Smooth muscle cell (in vitro differentiated cells): ENCODE measurements at regions not wholly inside any gene's neighbourhood (a gene's known extent, or its start where the extent isn't known, plus 50 kb on each side); places are given as distances from the start of the nearest gene placed in this dataset.

ENCODE experiments used
- DNase-seq: peaks from one replicate; lab custom pipeline; 2025; ENCODE audit not compliant: unreplicated experiment; lab: John Stamatoyannopoulos, UW
- H2AFZ ChIP-seq: fragments of 200-600 bp; sonication (generic); 2 replicates; pipeline ENCODE4 v1.6.0; 2016; ENCODE audit warnings: antibody characterized with exemption, low read depth, mild to moderate bottlenecking
- H3F3A ChIP-seq: fragments of 200-600 bp; sonication (generic); 2 replicates; pipeline ENCODE4 v1.6.0; 2017; ENCODE audit warnings: antibody characterized with exemption, low read depth
- H3K27ac ChIP-seq: fragments of 200-600 bp; sonication (generic); 2 replicates; pipeline ENCODE4 v1.5.1; 2016; ENCODE audit warnings: low read depth, mild to moderate bottlenecking
- H3K27me3 ChIP-seq: fragments of 200-600 bp; sonication (generic); 2 replicates; pipeline ENCODE4 v1.6.1; 2016; ENCODE audit warnings: low read depth, mild to moderate bottlenecking
- H3K36me3 ChIP-seq: fragments of 200-600 bp; sonication (generic); 2 replicates; pipeline ENCODE4 v1.5.1; 2016; ENCODE audit warnings: low read depth
- H3K4me1 ChIP-seq: fragments of 200-600 bp; sonication (generic); 2 replicates; pipeline ENCODE4 v1.5.1; 2016; ENCODE audit warnings: low read depth
- H3K4me2 ChIP-seq: fragments of 200-600 bp; sonication (generic); 2 replicates; pipeline ENCODE4 v1.6.0; 2016; ENCODE audit warnings: mild to moderate bottlenecking
- H3K4me3 ChIP-seq: fragments of 200-600 bp; sonication (generic); 2 replicates; pipeline ENCODE4 v1.5.1; 2016; ENCODE audit warnings: mild to moderate bottlenecking
- H3K79me2 ChIP-seq: fragments of 200-600 bp; sonication (generic); 2 replicates; pipeline ENCODE4 v1.6.0; 2016; ENCODE audit warnings: low read depth, mild to moderate bottlenecking
- H3K9ac ChIP-seq: fragments of 200-600 bp; sonication (generic); 2 replicates; pipeline ENCODE4 v1.6.0; 2016; ENCODE audit warnings: low read depth
- H3K9me3 ChIP-seq: fragments of 200-600 bp; sonication (generic); replicated peaks from 2 replicates; pipeline ENCODE4 v1.5.1; 2016; ENCODE audit warnings: low read depth
- H4K20me1 ChIP-seq: fragments of 200-600 bp; sonication (generic); 2 replicates; pipeline ENCODE4 v1.6.0; 2016; ENCODE audit warnings: low read depth
- WGBS: methylation state at CpG from one replicate; pipeline ENCODE4 v1.1.7; 2016; ENCODE audit warnings: low lambda C conversion rate; 5-methylcytosine and 5-hydroxymethylcytosine counted together
- TF ChIP-seq, protein P1 (sequence below): fragments of 200-600 bp; sonication (generic); IDR thresholded peaks from 2 replicates; pipeline ENCODE4 v1.5.1; 2017; ENCODE audit warnings: borderline replicate concordance, mild to moderate bottlenecking, antibody characterized with exemption; ENCODE audit not compliant: insufficient read depth, poor library complexity, severe bottlenecking

DNA sequence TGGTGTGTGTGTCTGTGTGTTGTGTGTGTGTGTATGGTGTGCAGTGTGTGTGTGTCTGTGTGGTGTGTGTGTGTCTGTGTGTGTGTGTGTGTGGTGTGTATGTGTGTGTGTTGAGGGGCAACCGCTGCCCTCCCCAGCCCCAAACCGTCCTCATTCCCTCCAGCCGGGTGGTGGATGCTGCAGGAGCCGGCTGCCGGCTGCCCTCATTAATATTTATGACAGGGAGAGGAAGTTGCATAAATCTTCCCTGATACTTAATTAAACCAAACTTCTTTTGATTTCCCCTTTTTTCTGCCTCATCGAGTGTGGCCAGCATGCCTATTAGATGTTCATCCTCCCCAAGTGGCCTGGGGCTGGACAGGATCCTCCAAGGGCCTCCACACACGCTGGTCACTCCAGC, 121.4 kb upstream of the MVB12B start:
- Histone ChIP-seq H3K27ac (no peak overlapping the region), H2AFZ (no peak overlapping the region), H3K4me3 (no peak overlapping the region), H3K36me3 (no peaks in the 10 kb centered on the region), H3F3A (no peaks in the 10 kb centered on the region), H4K20me1 (no peaks in the 10 kb centered on the region), H3K4me2 (no peak overlapping the region), H3K9me3 (no peaks in the 10 kb centered on the region), H3K9ac (no peak overlapping the region), H3K4me1 (no peaks in the 10 kb centered on the region), H3K79me2 (no peaks in the 10 kb centered on the region), H3K27me3 (peaks cover 19% of the 10 kb centered on the region)
- 69% methylated on average over 2 of the region's 7 CpGs for WGBS
- no peak for DNase-seq
- TF ChIP-seq, protein P1, sequence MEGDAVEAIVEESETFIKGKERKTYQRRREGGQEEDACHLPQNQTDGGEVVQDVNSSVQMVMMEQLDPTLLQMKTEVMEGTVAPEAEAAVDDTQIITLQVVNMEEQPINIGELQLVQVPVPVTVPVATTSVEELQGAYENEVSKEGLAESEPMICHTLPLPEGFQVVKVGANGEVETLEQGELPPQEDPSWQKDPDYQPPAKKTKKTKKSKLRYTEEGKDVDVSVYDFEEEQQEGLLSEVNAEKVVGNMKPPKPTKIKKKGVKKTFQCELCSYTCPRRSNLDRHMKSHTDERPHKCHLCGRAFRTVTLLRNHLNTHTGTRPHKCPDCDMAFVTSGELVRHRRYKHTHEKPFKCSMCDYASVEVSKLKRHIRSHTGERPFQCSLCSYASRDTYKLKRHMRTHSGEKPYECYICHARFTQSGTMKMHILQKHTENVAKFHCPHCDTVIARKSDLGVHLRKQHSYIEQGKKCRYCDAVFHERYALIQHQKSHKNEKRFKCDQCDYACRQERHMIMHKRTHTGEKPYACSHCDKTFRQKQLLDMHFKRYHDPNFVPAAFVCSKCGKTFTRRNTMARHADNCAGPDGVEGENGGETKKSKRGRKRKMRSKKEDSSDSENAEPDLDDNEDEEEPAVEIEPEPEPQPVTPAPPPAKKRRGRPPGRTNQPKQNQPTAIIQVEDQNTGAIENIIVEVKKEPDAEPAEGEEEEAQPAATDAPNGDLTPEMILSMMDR = no peak

DNA sequence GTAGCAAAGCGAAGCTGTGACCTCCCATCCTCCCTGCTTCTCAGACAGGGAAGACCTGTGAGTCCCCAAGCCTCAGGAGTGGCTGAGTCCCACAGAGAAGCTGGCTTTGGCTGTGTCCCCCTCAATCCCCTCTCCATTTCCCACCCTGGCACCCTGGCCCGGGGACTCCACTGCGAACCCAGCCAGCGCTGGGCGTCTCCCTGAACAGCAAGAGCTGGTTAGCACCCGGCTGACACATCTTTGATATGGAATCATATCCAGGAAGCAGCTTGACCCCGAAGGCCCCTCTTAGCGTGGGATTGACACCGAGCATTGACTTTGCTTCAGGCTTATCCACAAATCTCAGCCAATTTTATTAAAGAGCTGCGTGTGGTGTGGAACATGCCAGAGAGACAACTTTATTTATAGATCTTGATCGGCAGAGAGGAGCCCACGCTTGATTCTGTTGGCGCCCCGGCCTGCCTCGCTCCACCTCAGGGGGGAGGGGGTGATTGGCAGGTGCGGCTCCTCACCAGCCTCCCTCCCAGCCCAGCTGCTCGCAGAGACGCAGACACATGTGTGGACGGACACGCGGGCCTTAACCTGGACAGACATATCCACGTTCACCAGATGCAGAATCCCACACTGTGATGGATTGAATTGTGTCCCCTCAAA, 120.7 kb upstream of the MVB12B start:
- DNase-seq = no peak
- Histone ChIP-seq H3K9ac (no peak overlapping the region), H3K9me3 (no peaks in the 10 kb centered on the region), H3K27ac (no peak overlapping the region), H3K79me2 (no peaks in the 10 kb centered on the region), H3K4me3 (no peak overlapping the region), H4K20me1 (no peaks in the 10 kb centered on the region), H2AFZ (no peak overlapping the region), H3K4me1 (no peaks in the 10 kb centered on the region), H3F3A (no peaks in the 10 kb centered on the region), H3K4me2 (no peak overlapping the region), H3K27me3 (peaks cover 19% of the 10 kb centered on the region), H3K36me3 (no peaks in the 10 kb centered on the region)
- WGBS = 93% methylated on average over 22 of the region's 22 CpGs
- TF ChIP-seq, protein P1 = no peak

DNA sequence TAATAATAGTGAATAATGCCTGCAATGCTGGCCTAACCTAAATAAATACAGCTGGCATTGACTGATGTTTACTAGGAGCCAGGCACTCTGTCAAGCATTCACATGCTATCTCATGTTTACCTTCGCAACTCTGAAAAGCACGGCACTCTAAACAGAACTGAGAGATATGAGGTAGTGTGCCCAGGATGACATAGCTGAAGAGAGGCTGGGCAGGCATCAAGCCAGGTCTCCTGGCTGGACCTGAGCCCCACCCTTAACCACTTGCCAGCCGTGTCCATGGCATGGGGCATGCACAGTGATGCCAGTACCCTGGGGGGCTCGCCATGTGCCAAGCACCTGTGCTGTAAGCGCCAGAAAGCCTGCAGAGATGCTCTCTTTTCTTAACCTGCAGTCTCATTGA, 119.4 kb upstream of the MVB12B start:
- Histone ChIP-seq H3K4me1 (no peaks in the 10 kb centered on the region), H3K4me2 (no peak overlapping the region), H3K27ac (no peak overlapping the region), H3F3A (no peaks in the 10 kb centered on the region), H3K36me3 (no peaks in the 10 kb centered on the region), H3K4me3 (no peak overlapping the region), H3K79me2 (no peaks in the 10 kb centered on the region), H3K9me3 (no peaks in the 10 kb centered on the region), H3K9ac (no peak overlapping the region), H4K20me1 (no peaks in the 10 kb centered on the region), H2AFZ (no peak overlapping the region), H3K27me3 (peaks cover 19% of the 10 kb centered on the region)
- no peak for DNase-seq
- TF ChIP-seq, protein P1 = no peak
- 92% methylated on average over 5 of the region's 5 CpGs for WGBS

DNA sequence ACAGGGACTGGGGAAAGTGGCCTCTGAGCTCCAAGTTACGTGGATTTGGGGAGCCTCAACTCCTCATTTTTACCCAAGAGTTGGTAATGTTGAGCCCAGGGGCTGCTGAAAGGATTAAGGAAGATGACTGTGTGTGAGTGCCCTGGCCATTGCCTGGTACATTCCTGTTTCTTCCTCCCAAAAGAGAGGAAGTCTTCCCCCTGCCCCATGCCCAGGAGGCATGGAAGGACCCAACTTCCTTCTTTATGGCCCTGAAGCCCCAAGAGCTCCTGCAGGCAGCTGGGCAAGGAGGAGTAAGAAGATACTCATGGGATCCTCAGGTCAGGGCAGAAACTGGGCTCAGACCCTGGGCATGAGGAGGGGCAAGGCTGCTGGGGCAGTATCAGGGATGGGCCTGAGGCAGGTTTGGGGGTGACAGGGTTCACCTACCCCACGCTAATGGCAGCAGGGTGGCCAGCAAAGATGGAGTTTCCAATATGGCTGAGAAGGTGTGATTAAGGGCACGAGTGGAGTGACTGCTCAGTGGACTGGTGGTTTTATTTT, 118.3 kb upstream of the MVB12B start:
- Histone ChIP-seq H3K27me3 (peaks cover 19% of the 10 kb centered on the region), H4K20me1 (no peaks in the 10 kb centered on the region), H3K36me3 (no peaks in the 10 kb centered on the region), H3F3A (no peaks in the 10 kb centered on the region), H2AFZ (no peak overlapping the region), H3K9me3 (no peaks in the 10 kb centered on the region), H3K4me1 (no peaks in the 10 kb centered on the region), H3K27ac (no peak overlapping the region), H3K79me2 (no peaks in the 10 kb centered on the region), H3K4me2 (no peak overlapping the region), H3K9ac (no peak overlapping the region), H3K4me3 (no peak overlapping the region)
- WGBS = 79% methylated on average over 3 of the region's 3 CpGs
- no peak for DNase-seq
- TF ChIP-seq, protein P1 = no peak
